ENCODE measurements at regions not wholly inside any gene's neighbourhood (a gene's known extent, or its start where the extent isn't known, plus 50 kb on each side); places are given as distances from the start of the nearest gene placed in this dataset.

GRCh38 chr14:45491914-45492313 lies 238.9 kb upstream of the MIS18BP1 start:
- Histone ChIP-seq H3K27me3 (ENCODE audit: insufficient read depth, poor library complexity, severe bottlenecking) (no peaks in the 10 kb centered on the region), H3K4me3 (replicated peaks; ENCODE audit: insufficient read depth, low read length) (no peak overlapping the region), H3K27ac (replicated peaks) (no peak overlapping the region)
- TF ChIP-seq CTCF (IDR thresholded peaks at IDR 0.05; ENCODE audit: insufficient read depth, low read length) (no peak), SPI1 (IDR thresholded peaks at IDR 0.05; ENCODE audit: borderline replicate concordance, low read depth) (no peak), GABPA (IDR thresholded peaks at IDR 0.05; ENCODE audit: low read depth) (no peak), POLR2AphosphoS5 (IDR thresholded peaks at IDR 0.05; ENCODE audit: low read depth) (no peak)
- TF ChIP-seq, protein P1, sequence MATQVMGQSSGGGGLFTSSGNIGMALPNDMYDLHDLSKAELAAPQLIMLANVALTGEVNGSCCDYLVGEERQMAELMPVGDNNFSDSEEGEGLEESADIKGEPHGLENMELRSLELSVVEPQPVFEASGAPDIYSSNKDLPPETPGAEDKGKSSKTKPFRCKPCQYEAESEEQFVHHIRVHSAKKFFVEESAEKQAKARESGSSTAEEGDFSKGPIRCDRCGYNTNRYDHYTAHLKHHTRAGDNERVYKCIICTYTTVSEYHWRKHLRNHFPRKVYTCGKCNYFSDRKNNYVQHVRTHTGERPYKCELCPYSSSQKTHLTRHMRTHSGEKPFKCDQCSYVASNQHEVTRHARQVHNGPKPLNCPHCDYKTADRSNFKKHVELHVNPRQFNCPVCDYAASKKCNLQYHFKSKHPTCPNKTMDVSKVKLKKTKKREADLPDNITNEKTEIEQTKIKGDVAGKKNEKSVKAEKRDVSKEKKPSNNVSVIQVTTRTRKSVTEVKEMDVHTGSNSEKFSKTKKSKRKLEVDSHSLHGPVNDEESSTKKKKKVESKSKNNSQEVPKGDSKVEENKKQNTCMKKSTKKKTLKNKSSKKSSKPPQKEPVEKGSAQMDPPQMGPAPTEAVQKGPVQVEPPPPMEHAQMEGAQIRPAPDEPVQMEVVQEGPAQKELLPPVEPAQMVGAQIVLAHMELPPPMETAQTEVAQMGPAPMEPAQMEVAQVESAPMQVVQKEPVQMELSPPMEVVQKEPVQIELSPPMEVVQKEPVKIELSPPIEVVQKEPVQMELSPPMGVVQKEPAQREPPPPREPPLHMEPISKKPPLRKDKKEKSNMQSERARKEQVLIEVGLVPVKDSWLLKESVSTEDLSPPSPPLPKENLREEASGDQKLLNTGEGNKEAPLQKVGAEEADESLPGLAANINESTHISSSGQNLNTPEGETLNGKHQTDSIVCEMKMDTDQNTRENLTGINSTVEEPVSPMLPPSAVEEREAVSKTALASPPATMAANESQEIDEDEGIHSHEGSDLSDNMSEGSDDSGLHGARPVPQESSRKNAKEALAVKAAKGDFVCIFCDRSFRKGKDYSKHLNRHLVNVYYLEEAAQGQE (IDR thresholded peaks at IDR 0.05; ENCODE audit: insufficient replicate concordance, low read depth), result no peak
- DNase-seq (ENCODE audit: low read depth in 1 of 2, low spot score in 1 of 2), result no peak

- no peak overlapping the region for H3K4me3 ChIP-seq (replicated peaks; ENCODE audit: insufficient read depth, low read length)
- TF ChIP-seq SPI1 (IDR thresholded peaks at IDR 0.05; ENCODE audit: borderline replicate concordance, low read depth), result no peak
- TF ChIP-seq GABPA (IDR thresholded peaks at IDR 0.05; ENCODE audit: low read depth), result no peak
- no peak for TF ChIP-seq CTCF (IDR thresholded peaks at IDR 0.05; ENCODE audit: insufficient read depth, low read length)
- TF ChIP-seq POLR2AphosphoS5 (IDR thresholded peaks at IDR 0.05; ENCODE audit: low read depth), result no peak
- TF ChIP-seq, protein P1 (IDR thresholded peaks at IDR 0.05; ENCODE audit: insufficient replicate concordance, low read depth), result no peak
- H3K27me3 ChIP-seq (ENCODE audit: insufficient read depth, poor library complexity, severe bottlenecking), result no peaks in the 10 kb centered on the region
- no peak for DNase-seq (ENCODE audit: low read depth in 1 of 2, low spot score in 1 of 2)
- H3K27ac ChIP-seq (replicated peaks), result no peak overlapping the region
These were observed 233.6 kb upstream of the MIS18BP1 start for GRCh38 chr14:45486599-45486998.

- Histone ChIP-seq H3K27ac (replicated peaks) (no peak overlapping the region), H3K4me3 (replicated peaks; ENCODE audit: insufficient read depth, low read length) (no peak overlapping the region), H3K27me3 (ENCODE audit: insufficient read depth, poor library complexity, severe bottlenecking) (no peaks in the 10 kb centered on the region)
- TF ChIP-seq SPI1 (IDR thresholded peaks at IDR 0.05; ENCODE audit: borderline replicate concordance, low read depth), result no peak
- TF ChIP-seq, protein P1 (IDR thresholded peaks at IDR 0.05; ENCODE audit: insufficient replicate concordance, low read depth), result no peak
- TF ChIP-seq GABPA (IDR thresholded peaks at IDR 0.05; ENCODE audit: low read depth), result no peak
- no peak for TF ChIP-seq POLR2AphosphoS5 (IDR thresholded peaks at IDR 0.05; ENCODE audit: low read depth)
- no peak for TF ChIP-seq CTCF (IDR thresholded peaks at IDR 0.05; ENCODE audit: insufficient read depth, low read length)
- no peak for DNase-seq (ENCODE audit: low read depth in 1 of 2, low spot score in 1 of 2)
These were observed 214.0 kb upstream of the MIS18BP1 start for GRCh38 chr14:45467023-45467422.

Data from HL-60 (cell line).